ENCODE measurements at regions not wholly inside any gene's neighbourhood (a gene's known extent, or its start where the extent isn't known, plus 50 kb on each side); places are given as distances from the start of the nearest gene placed in this dataset.
"Not testable (repeated sequence)": the region's sequence is repeated elsewhere in the genome, so short reads cannot be mapped to it uniquely, and the experiment has no call there.

DNA sequence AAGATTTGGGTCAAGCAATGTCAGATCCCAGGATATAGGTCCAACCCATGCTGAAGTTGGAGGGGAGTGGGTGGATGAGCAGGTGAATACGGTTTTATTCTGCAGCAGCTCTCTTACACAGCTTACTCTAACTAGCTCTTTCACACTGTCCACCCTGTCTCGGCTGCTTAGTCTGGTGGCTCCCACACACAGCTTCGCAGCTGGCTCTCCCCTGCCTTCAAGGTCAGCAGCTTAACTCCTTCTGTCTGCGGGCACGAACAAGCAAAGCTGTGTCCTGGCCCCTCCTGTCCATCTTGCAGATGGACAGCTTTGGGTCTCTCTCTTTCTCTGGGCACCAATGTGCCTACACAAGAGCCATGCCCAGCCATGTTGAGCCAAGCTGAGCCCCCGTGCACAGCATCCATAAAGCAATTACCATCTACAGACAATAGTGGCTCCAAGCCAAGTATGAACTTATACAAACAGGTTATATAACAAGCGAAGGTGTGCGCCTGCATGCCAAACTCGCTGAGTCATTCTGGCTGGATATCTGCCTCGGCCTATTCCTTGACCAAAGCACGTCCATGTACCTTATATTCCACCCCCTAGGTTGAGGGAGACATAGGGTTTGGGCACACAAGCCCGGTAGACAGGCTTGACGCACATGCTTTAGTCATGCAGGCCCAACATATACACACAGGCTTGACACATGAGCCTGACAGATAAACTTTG, 1307.8 kb upstream of the RAG2 start:
- TF ChIP-seq CTCF (IDR thresholded peaks at IDR 0.05; ENCODE audit: borderline replicate concordance, control extremely low read depth, extremely low read depth, insufficient read depth, missing control alignments), result no peak
- in situ Hi-C loops (cut with MboI; ENCODE audit: low sequenced_read_pairs, unreplicated experiment), result no loop called here
- DNase-seq (ENCODE audit: low spot score), result no peak

DNA sequence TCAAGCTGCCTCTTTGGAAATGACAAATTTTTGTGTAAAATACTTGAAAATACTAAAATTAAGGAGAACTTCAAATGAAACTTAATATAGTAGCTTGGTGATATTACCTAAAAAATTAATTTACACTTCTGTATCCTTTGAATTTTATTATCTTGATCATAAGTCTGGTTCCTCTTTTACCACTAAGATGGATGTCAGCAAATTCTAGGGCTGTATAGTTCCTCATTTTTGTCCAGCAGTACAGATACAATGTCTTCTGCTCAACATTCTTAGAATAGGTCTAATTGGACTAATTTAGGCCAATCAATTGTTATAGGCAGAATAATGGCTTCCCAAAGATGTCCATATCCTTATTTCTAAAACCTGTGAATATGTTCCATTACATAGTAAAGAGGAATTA, 1298.0 kb upstream of the RAG2 start:
- DNase-seq (ENCODE audit: low spot score), result no peak
- no peak for TF ChIP-seq CTCF (IDR thresholded peaks at IDR 0.05; ENCODE audit: borderline replicate concordance, control extremely low read depth, extremely low read depth, insufficient read depth, missing control alignments)
- in situ Hi-C loops (cut with MboI; ENCODE audit: low sequenced_read_pairs, unreplicated experiment), result no loop called here

GRCh38 chr11:37881741-37882140, 1283.7 kb upstream of the RAG2 start:
- TF ChIP-seq CTCF (IDR thresholded peaks at IDR 0.05; ENCODE audit: borderline replicate concordance, control extremely low read depth, extremely low read depth, insufficient read depth, missing control alignments), result no peak
- in situ Hi-C loops (cut with MboI; ENCODE audit: low sequenced_read_pairs, unreplicated experiment), result no loop called here
- DNase-seq (ENCODE audit: low spot score), result no peak

GRCh38 chr11:37861671-37862070, 1263.6 kb upstream of the RAG2 start:
- in situ Hi-C loops (cut with MboI; ENCODE audit: low sequenced_read_pairs, unreplicated experiment), result no loop called here
- DNase-seq (ENCODE audit: low spot score), result no peak

GRCh38 chr11:37858806-37859537, 1260.9 kb upstream of the RAG2 start:
- in situ Hi-C loops (cut with MboI; ENCODE audit: low sequenced_read_pairs, unreplicated experiment); DNase-seq (ENCODE audit: low spot score): not testable (repeated sequence)

More at GRCh38 chr11:37861671-37862070, 1263.6 kb upstream of the RAG2 start:
- no peak for TF ChIP-seq CTCF (IDR thresholded peaks at IDR 0.05; ENCODE audit: borderline replicate concordance, control extremely low read depth, extremely low read depth, insufficient read depth, missing control alignments)

- no peak for TF ChIP-seq CTCF (IDR thresholded peaks at IDR 0.05; ENCODE audit: borderline replicate concordance, control extremely low read depth, extremely low read depth, insufficient read depth, missing control alignments)
- in situ Hi-C loops (cut with MboI; ENCODE audit: low sequenced_read_pairs, unreplicated experiment), result no loop called here
- DNase-seq (ENCODE audit: low spot score), result no peak
Observed at GRCh38 chr11:37858398-37858797, 1260.4 kb upstream of the RAG2 start.

GRCh38 chr11:37857726-37858125, 1259.7 kb upstream of the RAG2 start:
- DNase-seq (ENCODE audit: low spot score), result no peak
- in situ Hi-C loops (cut with MboI; ENCODE audit: low sequenced_read_pairs, unreplicated experiment), result no loop called here
- no peak for TF ChIP-seq CTCF (IDR thresholded peaks at IDR 0.05; ENCODE audit: borderline replicate concordance, control extremely low read depth, extremely low read depth, insufficient read depth, missing control alignments)

All from GM13976 (cell line).